Osteocyte (in vitro differentiated cells): ENCODE measurements at regions not wholly inside any gene's neighbourhood (a gene's known extent, or its start where the extent isn't known, plus 50 kb on each side); places are given as distances from the start of the nearest gene placed in this dataset.
A peak's percentile ranks its signal among the peaks of the same experiment; 100 is the strongest.
"Not testable (repeated sequence)": the region's sequence is repeated elsewhere in the genome, so short reads cannot be mapped to it uniquely, and the experiment has no call there.

Experiments used
- DNase-seq: peaks from one replicate; pipeline ENCODE4 v3.0.0; 2021; ENCODE audit warnings: mixed read lengths; ENCODE audit not compliant: unreplicated experiment; ENCODE audit errors: extremely low spot score
- H3K27ac Mint-ChIP-seq: one replicate; pipeline ENCODE4 v1.8.0; 2021; ENCODE audit warnings: mild to moderate bottlenecking, mixed read lengths; ENCODE audit not compliant: unreplicated experiment
- H3K27me3 Mint-ChIP-seq: one replicate; pipeline ENCODE4 v1.8.0; 2021; ENCODE audit warnings: mixed read lengths; ENCODE audit not compliant: unreplicated experiment
- H3K36me3 Mint-ChIP-seq: one replicate; pipeline ENCODE4 v1.8.0; 2021; ENCODE audit warnings: mixed read lengths; ENCODE audit not compliant: unreplicated experiment
- H3K4me1 Mint-ChIP-seq: one replicate; pipeline ENCODE4 v1.8.0; 2021; ENCODE audit warnings: mixed read lengths; ENCODE audit not compliant: unreplicated experiment
- H3K4me3 Mint-ChIP-seq: one replicate; pipeline ENCODE4 v1.8.0; 2021; ENCODE audit warnings: mild to moderate bottlenecking, moderate library complexity, mixed read lengths; ENCODE audit not compliant: unreplicated experiment
- H3K9me3 Mint-ChIP-seq: one replicate; pipeline ENCODE4 v1.8.0; 2021; ENCODE audit warnings: mixed read lengths; ENCODE audit not compliant: unreplicated experiment
- TF ChIP-seq, protein P1 (sequence below): fragments of 200-600 bp; sonication (generic); IDR thresholded peaks from 2 replicates; pipeline ENCODE4 v1.5.0; 2021; ENCODE audit warnings: antibody characterized with exemption, mild to moderate bottlenecking, moderate library complexity

DNA sequence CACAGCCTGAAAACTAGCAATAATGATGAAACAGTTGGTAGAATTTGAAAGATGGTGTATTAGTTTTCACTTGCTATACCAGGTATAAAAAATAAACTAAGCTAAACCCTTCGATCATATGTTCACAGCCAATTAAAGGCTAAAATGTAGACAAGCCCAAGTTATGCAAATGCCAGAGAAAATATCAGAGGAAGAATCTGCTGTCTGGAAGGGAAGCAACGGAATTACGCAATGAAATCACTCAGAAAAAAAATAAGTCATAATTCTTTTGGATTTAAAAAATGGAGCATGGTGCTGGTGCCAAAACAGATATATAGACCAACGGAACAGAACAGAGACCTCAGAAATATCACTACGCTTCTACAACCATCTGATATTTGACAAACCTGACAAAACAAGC lies 108.3 kb downstream of the ARL4C start:
- no peak overlapping the region for H3K27ac Mint-ChIP-seq
- H3K36me3 Mint-ChIP-seq, result peaks cover 2% of the 10 kb centered on the region
- no peaks in the 10 kb centered on the region for H3K27me3 Mint-ChIP-seq
- H3K9me3 Mint-ChIP-seq, result no peaks in the 10 kb centered on the region
- H3K4me1 Mint-ChIP-seq, result no peaks in the 10 kb centered on the region
- H3K4me3 Mint-ChIP-seq, result no peak overlapping the region
- TF ChIP-seq, protein P1, sequence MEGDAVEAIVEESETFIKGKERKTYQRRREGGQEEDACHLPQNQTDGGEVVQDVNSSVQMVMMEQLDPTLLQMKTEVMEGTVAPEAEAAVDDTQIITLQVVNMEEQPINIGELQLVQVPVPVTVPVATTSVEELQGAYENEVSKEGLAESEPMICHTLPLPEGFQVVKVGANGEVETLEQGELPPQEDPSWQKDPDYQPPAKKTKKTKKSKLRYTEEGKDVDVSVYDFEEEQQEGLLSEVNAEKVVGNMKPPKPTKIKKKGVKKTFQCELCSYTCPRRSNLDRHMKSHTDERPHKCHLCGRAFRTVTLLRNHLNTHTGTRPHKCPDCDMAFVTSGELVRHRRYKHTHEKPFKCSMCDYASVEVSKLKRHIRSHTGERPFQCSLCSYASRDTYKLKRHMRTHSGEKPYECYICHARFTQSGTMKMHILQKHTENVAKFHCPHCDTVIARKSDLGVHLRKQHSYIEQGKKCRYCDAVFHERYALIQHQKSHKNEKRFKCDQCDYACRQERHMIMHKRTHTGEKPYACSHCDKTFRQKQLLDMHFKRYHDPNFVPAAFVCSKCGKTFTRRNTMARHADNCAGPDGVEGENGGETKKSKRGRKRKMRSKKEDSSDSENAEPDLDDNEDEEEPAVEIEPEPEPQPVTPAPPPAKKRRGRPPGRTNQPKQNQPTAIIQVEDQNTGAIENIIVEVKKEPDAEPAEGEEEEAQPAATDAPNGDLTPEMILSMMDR, result no peak
- no peak for DNase-seq

DNA sequence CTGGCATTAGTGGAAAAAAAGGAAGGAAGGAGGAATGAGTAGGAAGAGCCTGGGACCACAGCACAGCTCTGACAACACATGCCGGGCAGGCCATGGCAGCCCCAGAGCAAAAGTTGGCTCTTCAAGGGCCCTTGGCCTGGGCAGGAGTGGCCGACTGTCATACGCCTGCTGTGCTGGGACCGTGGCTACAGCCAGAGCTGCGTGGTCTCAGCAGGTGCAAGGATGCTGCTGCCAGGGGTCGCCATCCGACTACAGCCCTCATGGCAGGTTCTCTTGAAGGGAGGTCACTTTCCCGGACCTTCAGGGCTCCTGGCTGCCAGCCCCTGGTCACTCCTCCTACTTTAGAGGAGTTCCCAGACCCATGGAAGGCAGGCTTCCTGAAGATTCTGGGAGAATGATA lies 109.9 kb downstream of the ARL4C start:
- Mint-ChIP-seq H3K9me3 (no peaks in the 10 kb centered on the region), H3K4me1 (no peaks in the 10 kb centered on the region), H3K36me3 (peaks cover 2% of the 10 kb centered on the region), H3K4me3 (no peak overlapping the region), H3K27me3 (no peaks in the 10 kb centered on the region), H3K27ac (no peak overlapping the region)
- no peak for DNase-seq
- TF ChIP-seq, protein P1, result no peak

DNA sequence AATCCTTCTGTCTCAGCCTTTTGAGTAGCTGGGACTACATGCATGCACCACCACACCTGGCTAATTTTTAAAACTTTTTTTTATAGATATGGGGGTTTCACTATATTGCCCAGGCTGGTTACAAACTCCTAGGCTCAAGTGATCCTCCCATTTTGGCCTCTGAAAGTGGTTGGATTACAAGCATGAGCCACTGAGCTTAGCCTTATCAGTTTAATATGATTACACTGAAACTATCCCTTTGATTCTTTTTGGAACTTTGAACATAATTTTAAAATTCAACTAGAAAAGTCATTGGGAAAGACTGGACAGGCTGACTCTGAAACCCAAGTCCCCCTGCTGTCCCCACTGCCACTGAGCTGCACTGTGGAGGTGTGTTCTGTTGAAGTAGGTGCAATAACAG lies 114.8 kb downstream of the ARL4C start:
- peaks cover 2% of the 10 kb centered on the region for H3K36me3 Mint-ChIP-seq
- no peak overlapping the region for H3K4me3 Mint-ChIP-seq
- no peaks in the 10 kb centered on the region for H3K9me3 Mint-ChIP-seq
- peaks cover 23% of the 10 kb centered on the region for H3K4me1 Mint-ChIP-seq
- TF ChIP-seq, protein P1, result no peak
- DNase-seq, result no peak
- H3K27me3 Mint-ChIP-seq, result no peaks in the 10 kb centered on the region
- H3K27ac Mint-ChIP-seq, result no peak overlapping the region

DNA sequence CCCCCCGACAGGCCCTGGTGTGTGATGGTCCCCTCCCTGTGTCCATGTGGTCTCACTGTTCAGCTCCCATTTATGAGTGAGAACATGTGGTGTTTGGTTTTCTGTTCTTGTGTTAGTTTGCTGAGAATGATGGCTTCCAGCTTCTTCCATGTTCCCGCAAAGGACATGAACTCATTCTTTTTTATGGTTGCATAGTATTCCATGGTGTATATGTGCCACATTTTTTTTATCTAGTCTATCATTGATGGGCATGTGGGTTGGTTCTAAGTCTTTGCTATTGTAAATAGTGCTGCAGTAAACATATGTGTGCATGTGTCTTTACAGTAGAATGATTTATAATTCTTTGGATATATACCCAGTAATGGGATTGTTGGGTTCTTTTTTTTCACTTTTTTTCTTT lies 117.9 kb downstream of the ARL4C start:
- not testable (repeated sequence) for H3K4me3 Mint-ChIP-seq, H3K27me3 Mint-ChIP-seq, DNase-seq, H3K36me3 Mint-ChIP-seq, H3K9me3 Mint-ChIP-seq
- Mint-ChIP-seq H3K27ac (peak overlapping the region; percentile 98), H3K4me1 (peaks cover 44% of the 10 kb centered on the region)

DNA sequence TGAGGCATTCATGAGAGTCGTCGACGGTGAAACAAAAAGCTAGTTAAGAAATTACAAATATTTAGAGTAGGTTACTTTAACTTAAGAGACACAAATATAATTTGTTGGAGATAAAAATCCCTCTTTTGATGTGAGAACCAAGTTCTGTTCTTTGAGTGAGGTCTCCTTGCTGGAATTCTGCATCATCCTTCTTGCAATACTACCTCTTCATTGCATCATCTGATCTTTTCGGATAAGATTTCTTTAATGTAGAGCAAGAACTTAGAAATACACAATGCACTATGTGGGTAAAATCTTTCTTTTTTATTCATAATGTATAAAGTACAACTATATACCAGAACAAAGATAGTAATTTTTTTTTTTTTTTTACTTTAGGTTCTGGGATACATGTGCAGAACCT lies 118.4 kb downstream of the ARL4C start:
- DNase-seq, result no peak
- Mint-ChIP-seq H3K27ac (peak overlapping the region; percentile 98), H3K27me3 (no peaks in the 10 kb centered on the region), H3K4me3 (peak overlapping the region; percentile 63), H3K36me3 (no peaks in the 10 kb centered on the region), H3K4me1 (peaks cover 44% of the 10 kb centered on the region), H3K9me3 (no peaks in the 10 kb centered on the region)
- TF ChIP-seq, protein P1, result no peak

DNA sequence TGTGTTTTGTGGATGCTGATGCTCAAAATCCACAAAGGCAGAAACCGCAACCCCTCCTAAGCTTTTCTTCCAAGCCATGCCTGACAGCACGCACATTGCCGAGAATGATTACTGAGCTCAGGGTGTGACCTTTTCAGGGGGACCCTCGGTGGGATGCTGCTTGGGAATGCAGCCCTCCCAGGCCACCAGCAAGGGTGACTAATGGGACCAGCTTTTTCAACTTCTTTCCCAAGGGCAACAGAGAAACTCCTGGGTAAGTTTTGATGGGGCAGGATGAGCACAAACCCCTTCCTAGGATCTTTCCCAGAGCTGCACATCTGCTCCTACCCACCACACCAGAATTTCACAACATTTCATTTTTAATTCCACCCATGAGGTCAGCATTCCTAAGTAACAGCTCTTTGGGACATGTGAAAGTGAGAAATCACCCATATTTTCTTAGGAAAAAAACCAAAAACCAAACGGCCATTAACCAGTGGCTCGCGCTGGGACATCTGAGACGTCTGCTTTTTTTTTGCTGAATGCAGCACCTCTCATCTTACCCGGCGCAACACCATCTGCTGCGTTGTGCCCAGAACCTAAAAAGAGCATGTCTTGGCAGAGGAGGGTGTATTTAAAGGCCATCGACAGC lies 119.0 kb downstream of the ARL4C start:
- TF ChIP-seq, protein P1, result no peak
- no peaks in the 10 kb centered on the region for H3K36me3 Mint-ChIP-seq
- H3K4me1 Mint-ChIP-seq, result peaks cover 44% of the 10 kb centered on the region
- H3K27me3 Mint-ChIP-seq, result no peaks in the 10 kb centered on the region
- DNase-seq, result no peak
- H3K27ac Mint-ChIP-seq, result peak overlapping the region; percentile 98
- no peaks in the 10 kb centered on the region for H3K9me3 Mint-ChIP-seq
- peak overlapping the region; percentile 63 for H3K4me3 Mint-ChIP-seq
